ENCODE measurements at regions not wholly inside any gene's neighbourhood (a gene's known extent, or its start where the extent isn't known, plus 50 kb on each side); places are given as distances from the start of the nearest gene placed in this dataset.

- H3K9me3 ChIP-seq (ENCODE audit: control insufficient read depth in 2 of 2, insufficient read depth in 1 of 2, low read length in 1 of 2) = no peaks in the 10 kb centered on the region
- no peak overlapping the region for H3K4me3 ChIP-seq (ENCODE audit: low read length in 2 of 2)
- H3K27me3 ChIP-seq (ENCODE audit: control insufficient read depth in 2 of 2, insufficient read depth in 1 of 2, low read length in 1 of 2) = peaks cover 0 to 2% of the 10 kb centered on the region in 2 donors
- H3K27ac ChIP-seq (ENCODE audit: low read depth in 1 of 2, low read length in 1 of 2) = no peak overlapping the region
- H3K4me1 ChIP-seq (ENCODE audit: control insufficient read depth in 2 of 2, insufficient read depth in 2 of 2, low read length in 2 of 2) = no peaks in the 10 kb centered on the region
- no peaks in the 10 kb centered on the region for H3K36me3 ChIP-seq (ENCODE audit: control insufficient read depth in 2 of 2, insufficient read depth in 2 of 2, low read length in 1 of 2)
- WGBS = 95% methylated on average over 4 of the region's 4 CpGs
- no peak for DNase-seq (ENCODE audit: low read depth in 6 of 9, low spot score in 9 of 9)
Measured at GRCh38 chr6:43876602-43877001, 106.6 kb downstream of the VEGFA start.

DNA sequence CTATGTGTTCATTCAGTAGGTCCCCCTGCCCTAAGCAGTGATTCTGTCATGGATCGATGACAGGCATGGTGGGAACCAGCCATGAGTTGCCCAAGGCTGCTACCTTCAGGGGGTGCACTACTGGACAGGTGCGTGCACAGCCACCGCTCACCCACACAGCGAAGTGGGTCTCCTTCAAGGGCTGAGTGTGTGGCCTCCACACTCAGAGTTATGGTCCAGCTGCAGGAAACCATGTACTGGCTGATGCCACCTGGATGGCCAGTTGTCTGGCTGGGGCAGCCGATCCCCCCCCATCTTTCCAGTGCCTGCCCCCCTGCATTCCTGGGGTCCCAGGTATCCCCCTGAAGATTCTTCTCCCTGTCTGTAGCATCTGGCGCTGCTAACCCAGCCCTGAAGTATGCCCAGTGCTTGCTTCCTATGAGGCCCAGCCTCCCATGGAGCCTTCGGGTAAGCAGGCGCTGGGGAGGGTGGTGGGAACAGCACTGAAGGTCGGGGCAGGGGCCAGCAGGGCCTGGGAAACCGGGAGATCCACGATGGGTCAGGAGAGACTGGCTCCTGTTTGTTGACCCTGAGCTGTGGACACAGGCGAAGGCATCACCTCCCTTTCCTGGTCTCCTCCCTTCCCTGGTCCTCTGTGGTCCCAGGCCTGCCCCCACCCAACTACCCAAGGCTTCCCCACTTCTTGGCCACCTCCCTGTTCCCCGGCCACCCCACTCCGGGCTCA, 106.0 kb downstream of the VEGFA start:
- Histone ChIP-seq H3K4me3 (ENCODE audit: low read length in 2 of 2) (no peak overlapping the region), H3K36me3 (ENCODE audit: control insufficient read depth in 2 of 2, insufficient read depth in 2 of 2, low read length in 1 of 2) (no peaks in the 10 kb centered on the region), H3K4me1 (ENCODE audit: control insufficient read depth in 2 of 2, insufficient read depth in 2 of 2, low read length in 2 of 2) (no peaks in the 10 kb centered on the region), H3K27me3 (ENCODE audit: control insufficient read depth in 2 of 2, insufficient read depth in 1 of 2, low read length in 1 of 2) (peaks cover 0 to 2% of the 10 kb centered on the region in 2 donors), H3K9me3 (ENCODE audit: control insufficient read depth in 2 of 2, insufficient read depth in 1 of 2, low read length in 1 of 2) (no peaks in the 10 kb centered on the region), H3K27ac (ENCODE audit: low read depth in 1 of 2, low read length in 1 of 2) (no peak overlapping the region)
- no peak for DNase-seq (ENCODE audit: low read depth in 6 of 9, low spot score in 9 of 9)
- WGBS = 94% methylated on average over 14 of the region's 14 CpGs

- no peaks in the 10 kb centered on the region for H3K36me3 ChIP-seq (ENCODE audit: control insufficient read depth in 2 of 2, insufficient read depth in 2 of 2, low read length in 1 of 2)
- no peak for DNase-seq (ENCODE audit: low read depth in 6 of 9, low spot score in 9 of 9)
- 96% methylated on average over 4 of the region's 4 CpGs for WGBS
- no peak overlapping the region for H3K4me3 ChIP-seq (ENCODE audit: low read length in 2 of 2)
- H3K27ac ChIP-seq (ENCODE audit: low read depth in 1 of 2, low read length in 1 of 2) = no peak overlapping the region
- no peaks in the 10 kb centered on the region for H3K9me3 ChIP-seq (ENCODE audit: control insufficient read depth in 2 of 2, insufficient read depth in 1 of 2, low read length in 1 of 2)
- H3K4me1 ChIP-seq (ENCODE audit: control insufficient read depth in 2 of 2, insufficient read depth in 2 of 2, low read length in 2 of 2) = no peaks in the 10 kb centered on the region
- peaks cover 0 to 2% of the 10 kb centered on the region in 2 donors for H3K27me3 ChIP-seq (ENCODE audit: control insufficient read depth in 2 of 2, insufficient read depth in 1 of 2, low read length in 1 of 2)
Measured at GRCh38 chr6:43874814-43875590, 105.0 kb downstream of the VEGFA start.

- no peak overlapping the region for H3K27ac ChIP-seq (ENCODE audit: low read depth in 1 of 2, low read length in 1 of 2)
- H3K9me3 ChIP-seq (ENCODE audit: control insufficient read depth in 2 of 2, insufficient read depth in 1 of 2, low read length in 1 of 2) = no peaks in the 10 kb centered on the region
- WGBS = 95% methylated on average over 3 of the region's 3 CpGs
- no peak for DNase-seq (ENCODE audit: low read depth in 6 of 9, low spot score in 9 of 9)
- no peaks in the 10 kb centered on the region for H3K36me3 ChIP-seq (ENCODE audit: control insufficient read depth in 2 of 2, insufficient read depth in 2 of 2, low read length in 1 of 2)
- peaks cover 0 to 2% of the 10 kb centered on the region in 2 donors for H3K27me3 ChIP-seq (ENCODE audit: control insufficient read depth in 2 of 2, insufficient read depth in 1 of 2, low read length in 1 of 2)
- no peak overlapping the region for H3K4me3 ChIP-seq (ENCODE audit: low read length in 2 of 2)
- no peaks in the 10 kb centered on the region for H3K4me1 ChIP-seq (ENCODE audit: control insufficient read depth in 2 of 2, insufficient read depth in 2 of 2, low read length in 2 of 2)
Measured at GRCh38 chr6:43873806-43874714, 104.0 kb downstream of the VEGFA start.

DNA sequence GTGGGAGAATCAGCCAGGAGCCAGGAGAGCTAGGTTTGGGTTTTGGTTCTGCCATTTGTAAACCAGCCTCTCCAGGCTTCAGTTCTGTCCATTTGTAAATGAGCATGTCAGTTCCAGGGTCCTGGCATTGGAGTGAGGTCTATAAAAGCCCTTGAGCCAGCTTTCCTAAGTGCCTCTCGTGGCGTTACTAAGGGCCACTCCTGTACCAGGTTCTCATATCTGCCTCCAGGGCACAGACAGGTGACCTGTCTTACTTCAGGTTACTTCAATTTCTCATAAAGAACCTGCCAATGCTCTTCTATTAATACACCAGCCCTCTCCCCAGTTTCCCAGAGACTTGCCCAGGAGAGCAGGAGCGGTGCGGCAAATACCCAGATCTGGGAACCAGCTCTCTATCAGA, 101.9 kb downstream of the VEGFA start:
- H3K9me3 ChIP-seq (ENCODE audit: control insufficient read depth in 2 of 2, insufficient read depth in 1 of 2, low read length in 1 of 2) = no peaks in the 10 kb centered on the region
- H3K4me3 ChIP-seq (ENCODE audit: low read length in 2 of 2) = no peak overlapping the region
- DNase-seq (ENCODE audit: low read depth in 6 of 9, low spot score in 9 of 9) = no peak
- WGBS = 98% methylated on average over 4 of the region's 4 CpGs
- no peak overlapping the region for H3K27ac ChIP-seq (ENCODE audit: low read depth in 1 of 2, low read length in 1 of 2)
- H3K27me3 ChIP-seq (ENCODE audit: control insufficient read depth in 2 of 2, insufficient read depth in 1 of 2, low read length in 1 of 2) = peaks cover 0 to 2% of the 10 kb centered on the region in 2 donors
- H3K36me3 ChIP-seq (ENCODE audit: control insufficient read depth in 2 of 2, insufficient read depth in 2 of 2, low read length in 1 of 2) = no peaks in the 10 kb centered on the region
- no peaks in the 10 kb centered on the region for H3K4me1 ChIP-seq (ENCODE audit: control insufficient read depth in 2 of 2, insufficient read depth in 2 of 2, low read length in 2 of 2)

DNA sequence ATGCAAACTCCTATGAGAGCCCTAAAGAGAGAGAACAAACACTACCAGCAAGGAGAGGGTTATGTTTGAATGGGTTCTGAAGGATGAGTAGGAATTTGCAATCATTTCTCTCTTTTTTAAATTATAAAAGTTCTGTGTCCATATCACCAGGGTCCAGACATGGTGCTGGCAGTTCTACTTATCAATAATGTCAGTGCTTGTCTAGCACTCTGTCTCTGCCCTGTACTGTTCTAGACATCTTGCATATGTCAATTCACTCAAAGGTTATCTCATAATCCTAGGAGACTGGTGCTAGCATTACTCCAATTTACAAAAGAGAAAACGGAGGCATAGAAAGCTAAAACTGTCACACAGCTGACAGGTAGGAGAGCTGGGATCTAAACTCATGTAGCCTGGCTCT, 101.3 kb downstream of the VEGFA start:
- Histone ChIP-seq H3K27ac (ENCODE audit: low read depth in 1 of 2, low read length in 1 of 2) (no peak overlapping the region), H3K36me3 (ENCODE audit: control insufficient read depth in 2 of 2, insufficient read depth in 2 of 2, low read length in 1 of 2) (no peaks in the 10 kb centered on the region), H3K9me3 (ENCODE audit: control insufficient read depth in 2 of 2, insufficient read depth in 1 of 2, low read length in 1 of 2) (no peaks in the 10 kb centered on the region), H3K27me3 (ENCODE audit: control insufficient read depth in 2 of 2, insufficient read depth in 1 of 2, low read length in 1 of 2) (peaks cover 0 to 2% of the 10 kb centered on the region in 2 donors), H3K4me1 (ENCODE audit: control insufficient read depth in 2 of 2, insufficient read depth in 2 of 2, low read length in 2 of 2) (no peaks in the 10 kb centered on the region), H3K4me3 (ENCODE audit: low read length in 2 of 2) (no peak overlapping the region)
- 93% methylated on average over 1 of the region's 1 CpG for WGBS
- DNase-seq (ENCODE audit: low read depth in 6 of 9, low spot score in 9 of 9) = no peak

- no peaks in the 10 kb centered on the region for H3K4me1 ChIP-seq (ENCODE audit: control insufficient read depth in 2 of 2, insufficient read depth in 2 of 2, low read length in 2 of 2)
- no peaks in the 10 kb centered on the region for H3K36me3 ChIP-seq (ENCODE audit: control insufficient read depth in 2 of 2, insufficient read depth in 2 of 2, low read length in 1 of 2)
- H3K9me3 ChIP-seq (ENCODE audit: control insufficient read depth in 2 of 2, insufficient read depth in 1 of 2, low read length in 1 of 2) = no peaks in the 10 kb centered on the region
- H3K27me3 ChIP-seq (ENCODE audit: control insufficient read depth in 2 of 2, insufficient read depth in 1 of 2, low read length in 1 of 2) = peaks cover 0 to 2% of the 10 kb centered on the region in 2 donors
- no peak overlapping the region for H3K27ac ChIP-seq (ENCODE audit: low read depth in 1 of 2, low read length in 1 of 2)
- H3K4me3 ChIP-seq (ENCODE audit: low read length in 2 of 2) = no peak overlapping the region
- no peak for DNase-seq (ENCODE audit: low read depth in 6 of 9, low spot score in 9 of 9)
- 89% methylated on average over 3 of the region's 3 CpGs for whole genome bisulfite sequencing
Measured at GRCh38 chr6:43870660-43871061, 100.7 kb downstream of the VEGFA start.

DNA sequence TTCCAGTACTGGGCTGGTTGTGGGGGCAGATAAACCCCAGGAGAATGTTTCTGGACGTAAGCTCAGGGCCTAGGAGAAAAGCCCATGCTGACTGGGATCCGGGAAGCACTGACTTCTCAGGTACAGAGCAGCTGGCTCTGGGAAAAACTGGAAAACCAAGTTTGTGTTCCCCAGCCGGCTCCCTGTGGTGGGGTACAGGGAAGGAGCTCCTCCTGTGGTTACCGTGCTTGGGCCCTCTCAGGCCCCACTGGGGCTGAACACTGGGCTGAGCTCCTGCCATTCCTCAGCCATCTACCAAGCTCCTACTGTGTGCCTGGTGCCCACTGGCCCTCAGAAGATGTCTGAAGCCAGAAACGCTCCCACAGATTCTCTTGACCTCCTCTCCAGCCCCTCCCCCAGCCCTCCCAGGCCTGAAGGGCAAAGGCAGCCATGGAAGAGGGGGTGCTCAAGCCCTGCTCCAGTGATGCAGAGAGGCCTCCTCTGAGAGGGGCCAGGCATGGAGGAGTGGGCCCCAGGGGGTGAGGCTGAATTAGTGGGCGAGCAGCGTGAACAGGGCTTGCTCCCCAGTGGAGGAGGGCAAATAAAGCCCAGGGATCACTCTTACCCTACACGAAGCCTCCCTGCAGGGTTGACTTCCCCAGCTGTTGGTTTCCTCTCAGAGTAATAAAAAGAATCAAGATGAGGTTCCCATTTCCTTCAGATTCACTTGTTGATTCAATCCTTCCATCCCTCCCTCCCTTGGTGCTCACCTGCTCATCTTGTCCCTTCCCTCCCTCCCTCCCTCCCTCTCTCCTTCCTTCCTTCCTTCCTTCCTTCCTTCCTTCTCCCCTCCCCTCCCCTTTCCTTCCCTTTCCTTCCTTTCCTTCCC, 100.0 kb downstream of the VEGFA start:
- Histone ChIP-seq H3K36me3 (ENCODE audit: control insufficient read depth in 2 of 2, insufficient read depth in 2 of 2, low read length in 1 of 2) (no peaks in the 10 kb centered on the region), H3K27ac (ENCODE audit: low read depth in 1 of 2, low read length in 1 of 2) (no peak overlapping the region), H3K9me3 (ENCODE audit: control insufficient read depth in 2 of 2, insufficient read depth in 1 of 2, low read length in 1 of 2) (no peaks in the 10 kb centered on the region), H3K27me3 (ENCODE audit: control insufficient read depth in 2 of 2, insufficient read depth in 1 of 2, low read length in 1 of 2) (peaks cover 0 to 2% of the 10 kb centered on the region in 2 donors), H3K4me3 (ENCODE audit: low read length in 2 of 2) (no peak overlapping the region), H3K4me1 (ENCODE audit: control insufficient read depth in 2 of 2, insufficient read depth in 2 of 2, low read length in 2 of 2) (no peaks in the 10 kb centered on the region)
- WGBS = 88% methylated on average over 8 of the region's 8 CpGs
- no peak for DNase-seq (ENCODE audit: low read depth in 6 of 9, low spot score in 9 of 9)

Measured in thymus (tissue), 11 donors.